IMR-90 (cell line): ENCODE measurements at regions not wholly inside any gene's neighbourhood (a gene's known extent, or its start where the extent isn't known, plus 50 kb on each side); places are given as distances from the start of the nearest gene placed in this dataset.

Experiments used
- ATAC-seq: fragments of 200-7000 bp; cut with Tn5 transposase; 2 replicates; pipeline ENCODE4 v1.9.1; 2020; ENCODE audit warnings: low read depth, mild to moderate bottlenecking, moderate library complexity
- BruUV-seq: library from RNA; stranded (reverse); fragments of 400-500 nt; replicated peaks from 2 replicates; lab custom pipeline; 2021; lab: Mats Ljungman, UMichigan
- CTCF ChIA-PET: fragments of 300-600 bp; formaldehyde crosslinking; extraction: SDS; loops from one replicate; lab custom pipeline; 2021; ENCODE audit warnings: antibody characterized with exemption; lab: Yijun Ruan, JAX
- POLR2A ChIA-PET: fragments of 300-600 bp; sonication (Branson Sonifier 250); formaldehyde crosslinking; loops from one replicate; lab custom pipeline; 2022; ENCODE audit warnings: antibody characterized with exemption; ENCODE audit not compliant: unreplicated experiment; lab: Charles Lee
- DNase-seq: peaks from one replicate; pipeline ENCODE4 v3.0.0; 2013
- H2AFZ ChIP-seq: replicated peaks from 2 replicates; pipeline ENCODE3; 2013; ENCODE audit warnings: low read length, mild to moderate bottlenecking; ENCODE audit not compliant: poor library complexity
- H2AK5ac ChIP-seq: 2 replicates; pipeline ENCODE4 v1.6.1; 2013; ENCODE audit warnings: low read depth, low read length, inconsistent platforms
- H2AK9ac ChIP-seq: replicated peaks from 2 replicates; pipeline ENCODE3; 2013; ENCODE audit warnings: mild to moderate bottlenecking, low read depth, low read length, moderate library complexity; ENCODE audit not compliant: poor library complexity
- H2BK120ac ChIP-seq: 2 replicates; pipeline ENCODE4 v1.6.1; 2013; ENCODE audit warnings: low read depth, low read length, inconsistent platforms
- H2BK15ac ChIP-seq: 3 replicates; pipeline ENCODE4 v1.6.1; 2013; ENCODE audit warnings: low read depth, low read length, inconsistent platforms
- H2BK20ac ChIP-seq: 2 replicates; pipeline ENCODE4 v1.6.1; 2013; ENCODE audit warnings: low read depth, mild to moderate bottlenecking, inconsistent platforms, low read length, moderate library complexity
- H2BK5ac ChIP-seq: 2 replicates; pipeline ENCODE4 v1.6.1; 2013; ENCODE audit warnings: mild to moderate bottlenecking, low read depth, low read length, inconsistent platforms; ENCODE audit not compliant: poor library complexity, severe bottlenecking
- H3K14ac ChIP-seq: replicated peaks from 2 replicates; pipeline ENCODE4 v1.6.1; 2013; ENCODE audit warnings: low read depth, low read length, inconsistent platforms
- H3K18ac ChIP-seq: 2 replicates; pipeline ENCODE4 v1.6.1; 2013; ENCODE audit warnings: low read depth, low read length, control low read depth
- H3K23ac ChIP-seq: 2 replicates; pipeline ENCODE4 v1.6.1; 2013; ENCODE audit warnings: low read depth, low read length, inconsistent platforms
- H3K27ac ChIP-seq: 2 replicates; pipeline ENCODE4 v1.5.1; 2013; ENCODE audit warnings: mild to moderate bottlenecking, control low read depth, low read length; ENCODE audit not compliant: insufficient read depth
- H3K27me3 ChIP-seq: 2 replicates; pipeline ENCODE4 v1.6.1; 2013; ENCODE audit warnings: low read length; ENCODE audit not compliant: control insufficient read depth, insufficient read depth
- H3K36me3 ChIP-seq: 2 replicates; pipeline ENCODE4 v1.6.1; 2013; ENCODE audit warnings: low read length, mixed read lengths; ENCODE audit not compliant: control insufficient read depth, insufficient read depth
- H3K4ac ChIP-seq: 2 replicates; pipeline ENCODE4 v1.6.1; 2013; ENCODE audit warnings: low read depth, low read length, inconsistent platforms
- H3K4me1 ChIP-seq: 2 replicates; pipeline ENCODE4 v1.6.1; 2013; ENCODE audit warnings: low read length, mixed read lengths; ENCODE audit not compliant: control insufficient read depth, insufficient read depth
- H3K4me2 ChIP-seq: 2 replicates; pipeline ENCODE4 v1.6.1; 2013; ENCODE audit warnings: low read depth, mild to moderate bottlenecking, control low read depth, low read length, moderate library complexity
- H3K4me3 ChIP-seq: 2 replicates; pipeline ENCODE4 v1.5.1; 2013; ENCODE audit warnings: low read depth, mild to moderate bottlenecking, control low read depth, low read length, moderate library complexity; ENCODE audit not compliant: insufficient read depth
- H3K56ac ChIP-seq: 2 replicates; pipeline ENCODE4 v1.6.1; 2013; ENCODE audit warnings: low read length, inconsistent platforms; ENCODE audit not compliant: insufficient read depth; ENCODE audit errors: extremely low read depth
- H3K79me1 ChIP-seq, 2 experiments: 2 replicates each; pipeline ENCODE4 v1.6.1; 2013; ENCODE audit warnings: low read length in 2 of 2, inconsistent platforms in 1 of 2, low read depth in 1 of 2
- H3K9ac ChIP-seq: 2 replicates; pipeline ENCODE4 v1.6.1; 2013; ENCODE audit warnings: low read depth, low read length, control low read depth
- H3K9me1 ChIP-seq: 2 replicates; pipeline ENCODE4 v1.6.1; 2013; ENCODE audit warnings: low read length, inconsistent platforms; ENCODE audit not compliant: insufficient read depth
- H3K9me3 ChIP-seq: 2 replicates; pipeline ENCODE4 v1.6.1; 2013; ENCODE audit warnings: low read length; ENCODE audit not compliant: control insufficient read depth, insufficient read depth
- H4K20me1 ChIP-seq: 2 replicates; pipeline ENCODE4 v1.6.1; 2013; ENCODE audit warnings: low read length, inconsistent platforms; ENCODE audit not compliant: insufficient read depth
- H4K5ac ChIP-seq: 2 replicates; pipeline ENCODE4 v1.6.1; 2013; ENCODE audit warnings: mild to moderate bottlenecking, low read depth, low read length, control low read depth
- H4K8ac ChIP-seq, 2 experiments: 2 replicates each; pipeline ENCODE4 v1.6.1; 2013; ENCODE audit warnings: low read depth in 2 of 2, low read length in 2 of 2, control low read depth in 1 of 2, inconsistent platforms in 1 of 2
- H4K91ac ChIP-seq: 2 replicates; pipeline ENCODE4 v1.6.1; 2013; ENCODE audit warnings: low read depth, low read length, inconsistent platforms; ENCODE audit not compliant: insufficient read depth
- CEBPB ChIP-seq: IDR thresholded peaks from 2 replicates; pipeline ENCODE4 v1.6.1; 2012; ENCODE audit warnings: low read depth, low read length, improper control_type of control experiment
- CHD1 ChIP-seq: IDR thresholded peaks from 2 replicates; pipeline ENCODE4 v1.6.1; 2012; ENCODE audit warnings: low read depth, low read length, improper control_type of control experiment
- CTCF ChIP-seq: conservative IDR thresholded peaks from 2 replicates; pipeline ENCODE4 v1.5.1; 2012; ENCODE audit warnings: mild to moderate bottlenecking, low read depth, low read length, improper control_type of control experiment
- ELK1 ChIP-seq: fragments of 150-350 bp; IDR thresholded peaks from 2 replicates; pipeline ENCODE4 v1.6.1; 2016; ENCODE audit warnings: low read depth, mild to moderate bottlenecking, low read length, moderate library complexity, borderline replicate concordance
- MAZ ChIP-seq: IDR thresholded peaks from 2 replicates; pipeline ENCODE4 v1.6.1; 2012; ENCODE audit warnings: low read depth, mild to moderate bottlenecking, low read length, improper control_type of control experiment, moderate library complexity, borderline replicate concordance
- MXI1 ChIP-seq: IDR thresholded peaks from 2 replicates; pipeline ENCODE4 v1.6.1; 2012; ENCODE audit warnings: low read depth, mild to moderate bottlenecking, low read length, moderate library complexity, borderline replicate concordance
- NFE2L2 ChIP-seq: fragments of 150-350 bp; IDR thresholded peaks from 2 replicates; pipeline ENCODE4 v1.6.1; 2016; ENCODE audit warnings: low read depth, mild to moderate bottlenecking, low read length
- POLR2A ChIP-seq: IDR thresholded peaks from 2 replicates; pipeline ENCODE4 v1.6.1; 2012; ENCODE audit warnings: mild to moderate bottlenecking, low read depth, low read length
- RAD21 ChIP-seq: IDR thresholded peaks from 2 replicates; pipeline ENCODE4 v1.6.1; 2012; ENCODE audit warnings: low read length, improper control_type of control experiment
- RCOR1 ChIP-seq: IDR thresholded peaks from 2 replicates; pipeline ENCODE4 v1.6.1; 2012; ENCODE audit warnings: mild to moderate bottlenecking, low read length, improper control_type of control experiment; ENCODE audit not compliant: insufficient replicate concordance
- SMC3 ChIP-seq: fragments of 150-350 bp; IDR thresholded peaks from 2 replicates; pipeline ENCODE4 v1.6.1; 2016; ENCODE audit warnings: low read depth, mild to moderate bottlenecking, antibody characterized with exemption, low read length, moderate library complexity
- USF2 ChIP-seq: fragments of 150-350 bp; IDR thresholded peaks from 2 replicates; pipeline ENCODE4 v1.6.1; 2017; ENCODE audit warnings: mild to moderate bottlenecking, antibody characterized with exemption, low read length, low read depth
- WGBS, 2 experiments: methylation state at CpG; one replicate each; pipeline versions ENCODE4 v1.1.5 to v1.1.7; 2013; ENCODE audit warnings: missing lambda C conversion rate in 2 of 2; ENCODE audit not compliant: insufficient read length in 1 of 2; ENCODE audit errors: extremely low coverage in 2 of 2; 5-methylcytosine and 5-hydroxymethylcytosine counted together
- dilution Hi-C: fragments of 300-500 bp; cut with HindIII; formaldehyde crosslinking; loops from one replicate; pipeline ENCODE4 v1.14.3; 2018; ENCODE audit warnings: low sequenced_read_pairs; ENCODE audit not compliant: unreplicated experiment
- in situ Hi-C: fragments of 300-500 bp; cut with MboI; formaldehyde crosslinking; loops from 3 replicates; pipeline ENCODE4 v1.14.3; 2019; ENCODE audit warnings: low sequenced_read_pairs, inconsistent platforms, mixed read lengths
- intact Hi-C: fragments of 100-400 bp; cut with micrococcal nuclease; formaldehyde crosslinking; loops from 2 replicates; pipeline ENCODE4 v1.10.0; 2022

- H2BK15ac ChIP-seq: peak overlapping the region; percentile 83; the same call in 2 of the 3 replicates
- no peaks in the 10 kb centered on the region for H3K27me3 ChIP-seq
- no TSS peak for BruUV-seq
- H3K14ac ChIP-seq: peak overlapping the region; percentile 65
- ChIA-PET CTCF (interaction anchor here (0.7 to 1.4 kb wide), 6 partner anchors 15 to 178 kb away, joined by 3 to 4 read pairs (median 3); no protein-coding TSS in a partner anchor), POLR2A (interaction anchor here (1.1 kb wide), 1 partner anchor 171 kb away, joined by 6 read pairs; no protein-coding TSS in a partner anchor)
- H3K56ac ChIP-seq: peak overlapping the region; percentile 93
- H2BK5ac ChIP-seq: peak overlapping the region; percentile 93
- dilution Hi-C loops: no loop called here
- peak overlapping the region; percentile 92 for H3K4ac ChIP-seq
- ATAC-seq (peak; percentile 92), DNase-seq (peak; percentile 98)
- WGBS, 2 experiments: no CpG with 5 or more reads among the region's 10 CpGs
- peak overlapping the region; percentile 57 for H3K18ac ChIP-seq
- in situ Hi-C loops: no loop called here
- peaks cover 24% of the 10 kb centered on the region for H3K4me1 ChIP-seq
- H3K36me3 ChIP-seq: no peaks in the 10 kb centered on the region
- H3K79me1 ChIP-seq: peaks cover 5 to 14% of the 10 kb centered on the region in 2 experiments; a peak in 2 of 4 replicates
- H2AK5ac ChIP-seq: peak overlapping the region; percentile 69
- peak overlapping the region; percentile 0; the same call in 1 of the 2 replicates for H3K4me3 ChIP-seq
- H2AK9ac ChIP-seq: peak overlapping the region; percentile 82
- H2BK20ac ChIP-seq: peak overlapping the region; percentile 94
- peak overlapping the region; percentile 54 for H3K4me2 ChIP-seq
- H3K23ac ChIP-seq: peak overlapping the region; percentile 83
- peak overlapping the region; percentile 69 for H4K5ac ChIP-seq
- intact Hi-C loops: loop anchor here (1.0 to 5.0 kb wide), 9 partner anchors 26 to 235 kb away; partner anchors contain the start of gene CAV2
- H3K9ac ChIP-seq: peak overlapping the region; percentile 26; the same call in 1 of the 2 replicates
- peaks cover 6% of the 10 kb centered on the region for H3K9me1 ChIP-seq
- H3K27ac ChIP-seq: peak overlapping the region; percentile 69
- no peaks in the 10 kb centered on the region for H3K9me3 ChIP-seq
- peak overlapping the region; percentile 93 for H2BK120ac ChIP-seq
- peak overlapping the region; percentile 8 to 88 for H4K8ac ChIP-seq
- H2AFZ ChIP-seq: peak overlapping the region; percentile 64
- no peaks in the 10 kb centered on the region for H4K20me1 ChIP-seq
- peak overlapping the region; percentile 84 for H4K91ac ChIP-seq
- no peak for TF ChIP-seq CTCF
- TF ChIP-seq CEBPB: peak; percentile 85
- 0 out of 2 replicates have a peak, but pooled peaks have one; percentile 5 for TF ChIP-seq SMC3
- TF ChIP-seq MXI1: 0 out of 2 replicates have a peak, but pooled peaks have one; percentile 28
- no peak for TF ChIP-seq USF2
- TF ChIP-seq POLR2A: peak; percentile 41; the same call in 1 of the 2 replicates
- no peak for TF ChIP-seq NFE2L2
- no peak; the same call in 1 of the 2 replicates for TF ChIP-seq MAZ
- no peak for TF ChIP-seq RCOR1
- TF ChIP-seq CHD1: no peak
- peak; percentile 34 for TF ChIP-seq RAD21
- no peak for TF ChIP-seq ELK1
Measured at GRCh38 chr7:116354546-116355423, 144.4 kb downstream of the TES start.
